Gastroesophageal sphincter (tissue), 3 donors: ENCODE measurements at regions not wholly inside any gene's neighbourhood (a gene's known extent, or its start where the extent isn't known, plus 50 kb on each side); places are given as distances from the start of the nearest gene placed in this dataset.
"Not testable (repeated sequence)": the region's sequence is repeated elsewhere in the genome, so short reads cannot be mapped to it uniquely, and the experiment has no call there.

Experiments used
- POLR2A ChIP-seq, 2 donors: fragments of 450-650 bp; IDR thresholded peaks; one replicate each; pipeline ENCODE4 v1.6.1; 2017; ENCODE audit warnings: antibody characterized with exemption in 2 of 2, mild to moderate bottlenecking in 2 of 2, moderate library complexity in 1 of 2
- POLR2AphosphoS5 ChIP-seq: sonication (generic); formaldehyde crosslinking; IDR thresholded peaks from one replicate; pipeline ENCODE4 v1.6.1; 2017; ENCODE audit warnings: antibody characterized with exemption
- TF ChIP-seq, protein P1 (sequence below), 4 experiments: fragments of 200-600 bp in 2 of 4; fragments of 450-650 bp in 2 of 4; sonication (generic) in 1 of 4; IDR thresholded peaks; one replicate each; pipeline ENCODE4 v1.5.1; 2017 to 2019; ENCODE audit warnings: antibody characterized with exemption in 4 of 4, mild to moderate bottlenecking in 2 of 4, moderate library complexity in 2 of 4

DNA sequence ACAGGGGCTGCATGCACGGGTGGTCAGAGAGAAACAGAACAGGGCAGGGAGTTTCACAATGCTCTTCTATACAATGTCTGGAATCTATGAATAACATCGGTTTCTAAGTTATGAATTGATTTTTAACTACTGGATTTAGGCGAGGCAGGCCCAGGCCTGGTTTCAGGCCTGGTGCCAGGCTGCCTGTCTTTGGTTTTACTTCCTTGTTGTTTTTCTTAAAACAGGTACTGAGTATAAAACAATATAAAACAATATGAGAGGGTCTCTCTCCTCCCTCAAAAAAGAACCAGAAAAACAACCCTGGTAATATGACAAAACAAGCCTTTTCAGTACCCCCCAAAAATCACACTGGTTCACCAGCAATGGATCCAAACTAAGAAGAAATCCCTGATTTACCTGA, 196.1 kb upstream of the ANXA10 start:
- TF ChIP-seq, protein P1, sequence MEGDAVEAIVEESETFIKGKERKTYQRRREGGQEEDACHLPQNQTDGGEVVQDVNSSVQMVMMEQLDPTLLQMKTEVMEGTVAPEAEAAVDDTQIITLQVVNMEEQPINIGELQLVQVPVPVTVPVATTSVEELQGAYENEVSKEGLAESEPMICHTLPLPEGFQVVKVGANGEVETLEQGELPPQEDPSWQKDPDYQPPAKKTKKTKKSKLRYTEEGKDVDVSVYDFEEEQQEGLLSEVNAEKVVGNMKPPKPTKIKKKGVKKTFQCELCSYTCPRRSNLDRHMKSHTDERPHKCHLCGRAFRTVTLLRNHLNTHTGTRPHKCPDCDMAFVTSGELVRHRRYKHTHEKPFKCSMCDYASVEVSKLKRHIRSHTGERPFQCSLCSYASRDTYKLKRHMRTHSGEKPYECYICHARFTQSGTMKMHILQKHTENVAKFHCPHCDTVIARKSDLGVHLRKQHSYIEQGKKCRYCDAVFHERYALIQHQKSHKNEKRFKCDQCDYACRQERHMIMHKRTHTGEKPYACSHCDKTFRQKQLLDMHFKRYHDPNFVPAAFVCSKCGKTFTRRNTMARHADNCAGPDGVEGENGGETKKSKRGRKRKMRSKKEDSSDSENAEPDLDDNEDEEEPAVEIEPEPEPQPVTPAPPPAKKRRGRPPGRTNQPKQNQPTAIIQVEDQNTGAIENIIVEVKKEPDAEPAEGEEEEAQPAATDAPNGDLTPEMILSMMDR (IDR thresholded peaks at IDR 0.05): not testable (repeated sequence)
- TF ChIP-seq POLR2A (IDR thresholded peaks at IDR 0.05); POLR2AphosphoS5: not testable (repeated sequence)
